ELR (cell line): ENCODE measurements at regions not wholly inside any gene's neighbourhood (a gene's known extent, or its start where the extent isn't known, plus 50 kb on each side); places are given as distances from the start of the nearest gene placed in this dataset.

Experiments
- DNase-seq: peaks from one replicate; pipeline ENCODE4 v3.0.0-alpha.2; 2015; ENCODE audit warnings: low read depth

DNA sequence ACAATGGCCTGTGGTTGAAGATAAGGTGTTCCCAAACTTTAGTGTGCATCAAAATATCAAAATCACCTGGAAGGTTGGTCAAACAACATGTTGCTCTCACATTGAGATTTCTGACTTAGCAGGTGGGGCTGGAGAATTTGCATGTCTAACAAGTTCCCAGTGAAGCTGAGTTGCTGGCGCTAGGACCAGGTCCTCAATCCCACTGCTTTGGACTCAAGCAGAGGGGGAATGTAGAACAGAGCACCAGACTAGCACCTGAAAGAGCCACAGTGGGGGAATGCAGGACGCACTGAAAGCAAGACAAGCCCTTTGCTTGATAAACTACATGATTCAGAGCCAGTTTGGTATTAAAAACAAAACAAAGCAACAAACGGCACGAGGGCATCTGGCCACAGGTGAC lies 458.1 kb downstream of the MTRR start:
- no peak for DNase-seq

DNA sequence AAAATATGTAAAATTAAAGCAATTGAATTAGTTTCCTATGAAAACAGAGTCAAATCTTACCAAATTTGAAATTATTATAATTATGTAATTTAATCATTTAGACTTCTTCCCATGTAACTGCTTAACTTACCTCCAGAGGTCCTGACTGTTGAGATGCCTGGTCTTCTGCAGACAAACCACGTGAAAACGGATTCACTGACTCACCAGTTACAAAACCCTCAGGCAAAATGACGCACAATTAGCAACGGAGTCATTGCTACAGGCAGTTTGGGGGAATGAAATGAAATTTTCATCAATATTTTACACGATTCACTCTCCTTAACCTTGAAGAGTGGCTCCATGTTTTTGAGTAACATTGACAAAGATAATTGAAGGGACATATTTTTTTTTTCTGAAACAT lies 460.8 kb downstream of the MTRR start:
- DNase-seq, result peak; percentile 83

DNA sequence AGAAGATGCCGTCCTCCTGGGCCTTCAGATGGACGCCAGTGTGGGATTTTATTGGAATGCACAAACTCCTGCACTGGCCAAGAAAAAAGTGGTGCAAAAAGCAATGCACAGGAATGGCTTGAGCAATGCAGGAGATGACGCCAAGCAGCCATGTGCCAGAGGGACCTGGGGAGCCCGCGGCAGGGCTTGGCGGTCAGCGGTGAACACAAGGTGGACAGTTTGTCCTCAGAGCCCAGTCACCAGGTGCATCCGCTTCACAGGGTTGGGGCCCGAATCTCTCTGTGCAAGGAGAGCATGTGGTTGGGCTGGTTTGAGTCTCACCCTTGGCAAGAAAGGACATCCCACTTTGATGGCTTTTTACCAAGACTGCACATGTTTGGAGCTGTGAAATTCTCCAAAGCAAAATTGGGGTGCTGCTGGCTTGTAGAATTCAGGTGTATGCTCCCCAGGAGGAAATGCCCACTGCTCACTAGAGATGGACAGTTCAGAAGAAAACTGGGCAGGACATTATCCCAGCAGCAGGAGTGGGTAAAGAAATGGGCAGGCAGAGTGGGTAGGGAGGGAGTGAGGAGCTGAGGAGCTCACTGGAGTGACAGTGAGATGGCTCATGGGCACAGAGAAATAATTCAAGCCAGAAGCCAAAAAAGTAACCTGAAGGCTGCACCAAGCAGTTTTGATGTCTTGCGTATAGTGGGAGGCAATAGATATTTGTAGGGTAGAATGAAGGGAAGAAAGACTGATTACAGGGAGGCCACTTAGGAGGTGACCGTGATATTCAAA lies 463.9 kb downstream of the MTRR start:
- DNase-seq, result no peak

DNA sequence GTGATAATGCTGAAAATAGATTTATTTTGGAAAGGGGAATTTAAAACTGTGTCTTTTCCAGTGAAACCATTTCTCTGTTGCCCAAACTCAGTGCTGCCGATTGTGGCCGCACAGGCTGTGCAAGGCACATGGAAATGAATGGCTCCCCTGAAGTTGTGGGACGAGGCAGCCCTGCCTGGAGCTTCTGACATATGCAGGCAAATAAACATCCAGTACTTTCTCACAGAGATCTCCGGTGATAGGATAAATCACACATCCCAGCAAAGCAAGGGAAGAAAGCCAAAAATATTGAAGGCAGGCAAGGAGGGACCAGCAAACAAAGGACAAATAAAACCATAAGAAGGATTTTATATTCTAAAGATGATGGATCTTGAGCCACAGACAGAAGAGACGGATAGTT lies 464.5 kb downstream of the MTRR start:
- no peak for DNase-seq

DNA sequence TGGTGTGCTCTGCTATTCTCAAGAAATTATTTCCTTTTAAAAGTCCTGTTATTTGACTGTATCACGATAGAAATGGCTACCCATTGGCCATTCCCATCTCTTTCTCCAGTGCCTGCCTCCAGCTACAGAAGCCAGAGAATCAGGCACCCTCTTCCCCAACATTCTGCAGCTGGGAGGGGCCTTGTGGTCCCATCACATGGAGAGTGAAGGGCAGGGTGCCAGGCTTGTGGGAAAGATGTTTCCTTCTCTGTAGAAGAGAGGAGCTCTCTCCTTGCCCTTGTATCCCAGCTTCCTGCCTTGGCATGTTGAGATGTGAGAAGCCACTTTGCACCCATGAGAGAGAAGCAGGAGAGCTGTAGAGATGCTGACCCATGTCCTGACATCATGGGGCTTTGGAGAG lies 465.0 kb downstream of the MTRR start:
- no peak for DNase-seq

DNA sequence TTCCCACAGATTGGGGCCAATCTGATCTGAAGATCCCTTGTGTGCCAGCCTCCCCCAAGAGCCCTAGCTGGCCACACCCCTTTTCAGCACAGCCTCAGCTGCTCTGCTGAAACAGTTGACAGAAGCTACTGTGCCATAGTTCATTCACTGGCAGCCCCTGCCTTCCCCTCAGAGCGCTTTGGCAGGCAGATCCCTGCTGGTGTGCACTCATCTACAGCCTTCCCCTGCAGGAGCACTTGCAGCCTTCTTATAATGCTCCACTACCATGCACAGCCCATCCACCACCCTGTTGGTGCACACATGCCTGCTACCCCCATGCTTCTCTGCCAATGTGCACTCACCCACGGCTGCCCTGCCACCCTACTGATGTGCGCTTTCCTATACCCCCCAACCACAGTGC lies 471.3 kb downstream of the MTRR start:
- no peak for DNase-seq

DNA sequence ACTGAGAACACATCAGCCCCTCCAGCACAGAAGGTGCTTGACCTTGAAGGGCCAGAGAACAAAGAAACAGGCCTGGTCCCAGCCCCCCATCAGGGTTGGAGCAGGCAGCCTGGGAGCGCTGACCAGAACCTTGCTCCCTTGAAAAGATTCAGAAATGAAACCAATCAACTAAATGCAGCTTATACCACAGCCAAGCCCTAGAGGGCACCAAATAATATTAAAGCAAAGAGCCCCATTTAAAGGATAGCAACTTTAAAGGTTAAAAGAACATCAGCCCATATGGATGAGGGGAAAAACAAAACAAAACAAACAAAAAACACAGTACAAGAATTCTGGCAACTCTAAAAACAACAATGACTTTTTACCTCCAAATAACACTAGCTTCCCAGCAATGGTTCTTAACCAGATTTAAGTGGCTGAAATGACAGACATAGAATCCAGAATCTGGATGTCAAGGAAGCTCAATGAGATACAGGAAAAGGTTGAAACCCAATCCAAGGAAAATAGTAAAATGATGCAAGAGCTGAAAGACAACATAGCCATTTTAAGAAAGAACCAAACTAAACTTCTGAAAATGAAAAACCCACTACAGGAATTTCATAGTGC lies 471.9 kb downstream of the MTRR start:
- DNase-seq, result peak; percentile 42

DNA sequence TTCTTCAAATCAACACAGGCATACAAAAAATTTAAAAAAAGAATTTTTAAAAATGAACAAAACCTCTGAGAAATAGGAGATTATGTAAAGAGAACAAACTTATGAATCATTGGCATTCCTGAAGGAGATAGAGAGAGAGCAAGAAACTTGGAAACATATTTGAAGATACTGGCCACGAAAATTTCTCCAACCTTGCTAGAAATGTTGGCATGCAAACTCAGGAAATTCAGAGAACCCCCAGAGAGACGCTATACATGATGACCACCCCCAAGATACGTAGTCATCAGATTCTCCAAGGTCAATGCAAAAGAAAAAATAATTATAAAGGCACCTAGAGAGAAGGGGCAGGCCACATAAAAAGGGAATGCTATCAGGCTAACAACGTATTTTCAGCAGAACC lies 472.5 kb downstream of the MTRR start:
- no peak for DNase-seq

DNA sequence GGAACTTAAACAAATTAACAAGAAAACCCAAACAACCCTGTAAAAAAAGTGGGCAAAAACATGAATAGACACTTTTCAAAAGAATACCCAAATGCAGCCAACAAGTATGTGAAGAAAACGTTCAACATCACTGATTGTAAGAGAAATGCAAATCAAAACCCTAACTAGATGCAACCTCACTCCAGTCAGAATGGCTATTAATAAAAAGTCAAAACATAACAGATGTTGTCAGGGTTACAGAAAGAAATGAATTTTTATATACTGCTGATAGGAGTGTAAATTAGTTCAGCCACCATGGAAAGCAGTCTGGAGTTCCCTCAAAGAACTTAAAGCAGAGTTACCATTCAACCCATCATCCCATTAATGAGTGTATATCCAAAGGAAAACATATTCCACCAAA lies 479.0 kb downstream of the MTRR start:
- no peak for DNase-seq

DNA sequence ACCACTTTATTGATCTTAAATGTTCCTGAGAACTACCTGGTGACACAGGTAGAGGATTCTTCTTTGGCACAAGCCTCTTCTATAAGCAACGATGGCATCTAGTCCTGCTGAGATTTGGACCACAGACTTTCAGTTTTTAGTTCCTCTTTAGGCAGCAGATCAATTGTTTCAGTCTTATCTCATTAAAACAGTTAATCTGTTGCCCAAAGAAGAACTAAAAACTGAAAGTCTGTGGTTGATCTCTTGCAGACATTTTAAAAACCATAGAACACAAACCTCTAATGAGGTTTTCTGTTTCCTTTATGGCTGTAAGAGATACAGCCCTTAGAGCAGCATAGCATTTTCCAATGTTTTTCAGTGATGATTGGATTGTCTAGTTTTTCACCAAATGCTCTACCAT lies 480.9 kb downstream of the MTRR start:
- no peak for DNase-seq

DNA sequence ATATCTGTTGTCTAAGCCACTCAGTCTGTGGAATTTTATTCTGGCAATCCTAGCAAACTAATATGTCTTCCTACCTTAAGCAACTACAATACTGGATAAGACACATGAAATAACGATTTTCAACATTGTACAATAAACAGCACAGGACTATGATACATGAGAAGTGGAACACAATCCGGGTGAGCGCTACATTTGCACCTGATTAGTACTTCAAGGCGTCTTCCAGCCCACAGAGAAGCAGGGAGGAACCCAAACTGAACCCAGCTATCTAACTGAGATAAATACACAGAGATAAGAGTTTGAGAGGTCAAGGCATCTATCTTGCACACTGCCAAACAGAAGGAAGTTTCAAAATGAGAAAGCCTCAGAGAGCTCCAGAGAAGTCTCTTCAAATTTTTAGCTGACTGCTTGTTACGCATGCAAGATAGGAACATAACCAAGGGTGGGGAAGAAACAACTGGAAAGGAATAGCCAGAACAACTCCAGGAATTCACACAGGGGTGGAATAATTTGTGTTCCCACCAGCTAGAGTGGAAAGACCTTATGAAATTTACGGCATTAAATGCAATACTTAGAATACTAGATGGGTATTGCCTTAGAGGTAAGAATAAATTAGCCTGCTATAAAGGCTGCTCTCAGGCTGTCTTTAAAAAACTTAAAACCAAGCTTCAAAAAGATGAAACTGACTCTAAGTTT lies 481.8 kb downstream of the MTRR start:
- no peak for DNase-seq

DNA sequence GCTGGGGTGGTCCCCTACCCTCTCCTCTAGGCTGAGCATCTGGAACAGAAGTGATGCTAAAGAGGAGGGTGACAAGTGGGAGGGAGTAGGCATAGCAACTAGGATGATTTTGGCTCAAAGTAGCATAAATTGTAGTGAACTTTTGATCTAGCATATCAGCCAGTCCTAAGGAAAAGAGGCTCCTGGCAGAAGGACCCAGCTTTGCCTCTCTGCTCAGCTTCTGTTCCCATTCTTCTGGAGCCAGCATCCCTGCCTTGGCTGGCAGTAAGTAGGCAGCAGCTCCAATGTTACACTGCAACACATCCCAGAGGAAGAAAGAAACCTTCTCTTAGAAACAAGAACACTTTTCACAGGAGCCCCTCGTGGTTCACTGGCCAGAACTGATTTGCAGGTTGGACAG lies 487.0 kb downstream of the MTRR start:
- DNase-seq, result no peak

DNA sequence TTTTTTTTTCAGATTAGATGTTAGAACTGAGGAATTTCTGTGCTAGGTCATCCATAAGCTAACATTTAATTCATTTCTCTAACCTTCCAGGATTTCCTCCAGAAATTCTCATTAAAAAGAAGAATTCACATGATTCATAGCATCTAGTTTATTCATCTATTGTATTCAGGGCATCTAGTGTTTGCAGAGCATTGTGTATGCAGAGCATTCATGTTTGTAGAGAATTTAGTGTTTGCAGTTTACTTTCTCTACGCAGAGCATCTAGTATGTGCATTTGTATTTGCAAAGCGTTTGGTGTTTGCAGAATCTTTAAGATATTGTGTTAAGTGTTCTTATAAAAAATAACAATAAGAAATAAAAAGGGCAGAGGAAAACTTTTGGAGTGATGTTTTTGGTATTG lies 491.1 kb downstream of the MTRR start:
- no peak for DNase-seq

DNA sequence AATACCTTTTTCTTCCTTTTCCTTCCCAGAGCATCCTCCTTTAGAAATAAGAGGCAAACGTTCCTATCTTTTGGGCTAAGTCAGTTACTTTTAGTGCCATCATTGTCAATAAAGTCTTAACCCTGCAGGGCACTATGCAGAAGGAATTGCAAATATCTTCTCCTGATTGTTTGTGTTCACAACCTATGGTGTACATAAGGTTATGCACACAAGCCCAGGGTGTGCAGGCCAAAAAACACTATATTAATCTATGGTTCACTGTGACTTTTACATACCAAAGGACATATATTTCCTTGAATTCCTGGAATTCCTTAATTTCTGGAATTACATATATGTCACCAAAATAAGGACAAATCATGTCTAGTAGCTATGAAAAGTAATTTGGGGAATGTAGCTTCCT lies 493.5 kb downstream of the MTRR start:
- DNase-seq, result no peak

DNA sequence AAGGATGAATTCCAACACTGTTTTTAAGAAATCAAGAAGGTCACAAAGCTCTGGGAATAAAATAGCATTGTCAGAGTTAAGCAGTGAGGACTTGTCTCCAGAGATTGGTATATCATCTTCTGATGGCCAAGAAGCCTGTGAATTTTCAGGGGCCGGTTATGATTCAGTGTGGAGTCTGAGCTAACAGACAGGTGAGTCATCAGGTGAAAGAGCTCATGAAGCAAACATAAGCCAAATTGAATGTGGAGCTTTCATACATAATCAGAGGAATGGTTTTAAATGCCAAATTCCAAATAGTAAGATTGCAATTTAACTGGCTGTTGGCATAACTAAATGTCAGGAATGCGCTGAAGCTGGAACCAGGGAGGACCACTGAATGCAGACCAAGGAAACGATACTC lies 494.2 kb downstream of the MTRR start:
- peak; percentile 40 for DNase-seq

DNA sequence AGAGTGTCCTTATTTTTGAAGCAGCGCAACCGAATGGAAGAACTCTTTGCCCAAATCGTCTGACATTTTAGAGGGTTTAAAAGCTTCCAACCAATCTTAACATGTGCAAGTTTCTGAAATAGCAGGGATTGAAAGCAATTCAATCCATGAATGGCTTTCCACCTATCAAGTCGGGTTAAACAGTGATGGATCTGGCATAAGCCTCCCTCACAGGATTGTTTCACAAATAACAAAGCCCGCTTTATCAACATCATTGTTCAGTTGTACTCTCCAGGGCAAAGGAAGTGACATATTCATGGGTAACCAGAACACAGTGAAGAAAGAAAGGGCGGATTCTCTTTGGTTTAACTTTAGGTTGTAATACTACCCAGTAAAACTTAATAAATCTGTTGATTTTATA lies 497.3 kb downstream of the MTRR start:
- no peak for DNase-seq

DNA sequence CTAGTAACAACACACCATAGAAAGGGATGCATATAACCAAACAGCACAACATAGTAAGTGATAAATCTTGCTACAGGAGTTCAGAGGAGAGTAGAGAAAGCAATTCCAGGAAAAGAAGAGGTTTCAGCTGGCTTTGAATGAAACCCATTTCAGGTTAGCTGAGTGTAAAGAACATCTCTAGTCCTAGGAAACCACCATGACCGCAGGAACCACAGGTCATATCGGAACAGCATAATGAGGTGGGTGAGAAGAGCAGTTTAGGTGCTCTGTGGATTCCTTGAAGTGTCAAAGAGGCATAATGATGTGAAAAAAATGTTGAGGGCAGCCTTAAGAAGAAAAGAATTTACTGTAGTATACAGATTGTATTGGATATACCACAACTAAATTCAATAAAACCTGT lies 507.5 kb downstream of the MTRR start:
- no peak for DNase-seq

DNA sequence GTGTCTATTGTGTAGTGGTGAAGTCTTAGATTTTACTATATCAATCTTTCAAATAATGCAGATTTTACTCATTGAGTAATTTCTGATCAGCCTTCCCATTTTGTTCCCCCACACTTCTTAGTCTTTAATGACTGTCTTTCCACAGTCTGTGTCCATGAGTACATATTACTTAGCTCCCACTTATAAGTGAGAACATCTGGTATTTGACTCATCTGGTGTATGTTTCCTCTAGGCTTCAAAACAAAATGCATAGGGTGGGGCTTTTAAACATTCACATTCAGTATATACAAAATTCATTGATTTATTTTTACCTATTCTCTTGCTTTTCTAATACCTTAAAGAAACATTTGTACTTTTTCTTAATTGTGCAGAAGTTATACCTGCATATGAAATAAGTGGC lies 513.0 kb downstream of the MTRR start:
- no peak for DNase-seq

DNA sequence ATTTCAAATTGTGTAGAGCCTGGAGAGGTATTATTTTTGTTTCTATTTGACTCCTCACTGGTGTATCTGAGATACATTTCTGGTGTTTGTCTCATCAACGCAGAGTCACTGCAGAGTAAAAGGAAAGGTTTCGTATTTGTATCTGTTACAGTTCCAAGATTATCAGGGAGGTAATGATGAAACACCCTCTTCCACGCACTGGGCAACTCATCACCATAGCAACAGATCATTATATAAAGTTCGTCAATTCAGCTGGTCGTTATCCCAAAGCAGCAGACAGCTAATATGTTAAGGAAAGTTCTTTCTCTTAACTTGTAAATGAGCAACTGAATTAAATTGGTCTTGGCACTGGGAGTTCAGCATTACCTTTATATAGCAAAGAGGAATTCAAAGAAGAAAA lies 513.5 kb downstream of the MTRR start:
- DNase-seq, result no peak

DNA sequence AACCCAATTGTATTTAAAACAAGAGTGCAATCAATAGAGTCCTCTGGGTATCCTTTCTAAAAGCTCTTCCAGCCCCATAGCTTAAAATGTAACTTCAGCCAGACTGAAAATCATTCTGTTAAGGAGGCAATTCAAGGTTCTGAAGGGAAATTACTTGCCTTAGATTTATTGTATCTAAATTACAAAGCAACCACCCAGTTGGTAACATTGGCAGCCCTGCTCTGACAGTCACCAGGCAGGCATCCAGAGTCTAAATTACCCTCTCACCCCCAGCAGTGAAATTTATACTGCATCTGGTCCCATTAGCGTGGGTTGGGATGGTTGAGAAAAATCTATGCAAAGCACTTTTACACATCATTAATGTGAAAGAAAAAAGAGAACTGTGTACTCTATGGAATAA lies 514.7 kb downstream of the MTRR start:
- no peak for DNase-seq

DNA sequence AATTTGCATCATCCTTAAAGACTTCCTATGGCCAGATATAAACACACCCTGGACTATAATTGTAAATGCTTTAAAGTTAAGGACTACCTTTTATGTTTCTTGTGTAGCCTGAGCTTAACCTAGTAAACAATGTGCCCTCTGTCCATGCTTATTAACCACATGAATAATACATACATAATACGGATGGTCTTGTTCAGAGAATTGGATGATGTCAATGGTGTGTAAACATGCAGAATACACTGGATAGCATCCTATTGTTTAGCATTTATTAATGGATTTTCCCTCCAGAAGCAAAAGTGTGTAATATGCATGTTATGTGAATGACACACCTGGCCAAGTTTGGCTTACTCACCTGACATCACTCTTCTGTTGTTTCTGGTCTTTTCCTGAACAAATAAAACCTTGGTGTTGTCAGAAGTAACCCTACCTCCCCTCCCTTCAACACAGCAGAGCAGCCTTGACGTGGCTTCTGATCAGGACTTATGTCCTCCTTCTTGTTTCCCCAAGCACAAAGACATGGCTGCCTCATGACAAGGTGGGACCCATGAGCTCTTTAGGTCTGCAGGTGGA lies 517.9 kb downstream of the MTRR start:
- no peak for DNase-seq

DNA sequence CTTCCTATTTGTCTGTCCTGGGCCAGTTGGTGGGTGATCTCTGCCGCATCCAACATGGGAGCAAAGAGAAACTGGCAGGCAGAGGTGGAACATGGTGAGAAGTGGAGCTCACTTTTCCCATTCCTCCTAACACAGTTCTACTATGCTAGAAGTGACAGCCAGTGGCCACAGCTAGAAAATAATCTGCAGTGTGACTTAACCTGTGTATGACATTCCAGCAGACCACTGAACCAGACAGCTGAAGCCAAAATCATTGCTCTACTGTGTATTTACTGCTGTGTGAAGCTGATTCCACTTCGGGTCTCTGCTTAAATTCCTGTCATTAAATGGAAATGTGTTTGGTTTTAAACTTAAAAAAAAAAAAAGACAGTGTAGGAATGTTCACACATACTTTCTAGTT lies 523.0 kb downstream of the MTRR start:
- no peak for DNase-seq

DNA sequence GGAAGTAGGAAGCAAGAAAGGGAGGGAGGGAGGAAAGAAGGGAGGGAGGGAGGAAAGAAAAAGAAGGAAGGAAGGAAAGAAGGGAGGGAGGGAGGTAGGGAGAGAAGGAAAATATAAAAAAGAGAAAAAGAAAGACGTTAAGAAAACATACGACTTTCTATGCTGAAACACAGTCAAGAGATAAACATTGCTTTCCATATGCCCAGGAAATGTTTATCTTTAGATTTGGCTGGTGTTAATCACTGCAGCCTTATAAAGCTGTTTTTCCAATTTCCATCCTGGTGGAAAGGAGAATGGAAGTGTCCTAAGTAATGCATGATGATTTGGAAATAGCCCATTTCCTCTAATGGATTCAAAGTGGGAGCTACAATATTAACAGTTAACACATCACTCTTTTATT lies 524.3 kb downstream of the MTRR start:
- no peak for DNase-seq
